ENCODE measurements at regions not wholly inside any gene's neighbourhood (a gene's known extent, or its start where the extent isn't known, plus 50 kb on each side); places are given as distances from the start of the nearest gene placed in this dataset.

DNA sequence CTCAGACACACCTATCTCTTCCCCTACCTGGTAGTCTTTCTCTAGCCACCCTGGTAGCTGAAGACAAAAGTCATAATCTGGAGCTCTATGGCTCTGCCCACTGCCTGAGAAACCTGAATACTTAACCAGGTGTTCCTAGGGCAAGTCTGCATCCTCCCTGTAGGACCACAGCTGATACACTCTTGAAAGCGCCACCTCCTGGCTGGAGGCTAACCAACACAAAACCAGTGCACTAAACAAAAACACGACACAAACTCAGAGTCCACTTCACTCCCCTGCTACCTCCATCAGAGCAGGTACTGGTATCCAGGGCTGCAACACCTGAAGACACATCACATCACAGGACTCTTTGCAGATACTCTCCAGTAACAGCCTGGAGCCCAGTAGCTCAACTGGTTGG lies 84.6 kb upstream of the ANXA1 start:
- TF ChIP-seq CTCF (conservative IDR thresholded peaks at IDR 0.05 in 1 of 2, IDR thresholded peaks at IDR 0.05 in 1 of 2; ENCODE audit: extremely low read depth in 1 of 2, insufficient read depth in 1 of 2, low read depth in 1 of 2, low read length in 2 of 2), result peak in 1 of 2 donors; percentile 21
- no peak for TF ChIP-seq EZH2 (IDR thresholded peaks at IDR 0.05; ENCODE audit: borderline replicate concordance, low read length)
